Tibial nerve (tissue), 3 donors: ENCODE measurements at regions not wholly inside any gene's neighbourhood (a gene's known extent, or its start where the extent isn't known, plus 50 kb on each side); places are given as distances from the start of the nearest gene placed in this dataset.

Experiments used
- CTCF ChIP-seq, 5 experiments: fragments of 200-600 bp in 3 of 5; fragments of 450-650 bp in 2 of 5; sonication (generic) in 3 of 5; IDR thresholded peaks; one replicate each; pipeline ENCODE4 v1.5.1; 2016 to 2019; ENCODE audit warnings: antibody characterized with exemption in 5 of 5, mild to moderate bottlenecking in 3 of 5, moderate library complexity in 2 of 5
- POLR2A ChIP-seq, 2 donors: fragments of 450-650 bp; IDR thresholded peaks; one replicate each; pipeline ENCODE4 v1.6.1; 2017; ENCODE audit warnings: antibody characterized with exemption in 2 of 2, mild to moderate bottlenecking in 2 of 2, moderate library complexity in 2 of 2

- TF ChIP-seq CTCF (IDR thresholded peaks at IDR 0.05) (no peak), POLR2A (IDR thresholded peaks at IDR 0.05) (no peak)
Measured at GRCh38 chr12:19032826-19033225, 96.7 kb upstream of the PLEKHA5 start.
